Natural killer cell treated with Interleukin-12 subunit alpha and Interleukin-12 subunit beta and Interleukin-15 and Interleukin-18, amount 100 ng/mL, for 72 hours (primary cell): ENCODE measurements at regions not wholly inside any gene's neighbourhood (a gene's known extent, or its start where the extent isn't known, plus 50 kb on each side); places are given as distances from the start of the nearest gene placed in this dataset.
A peak's percentile ranks its signal among the peaks of the same experiment; 100 is the strongest.

Experiments used
- ATAC-seq, 2 donors: fragments of 150-1000 bp; cut with Tn5 transposase in 1 of 2; sonication (Bioruptor Pico), chemical (Tn5 transposase) in 1 of 2; 2 replicates each; pipeline ENCODE4 v1.10.0; 2021
- DNase-seq: peaks from one replicate; pipeline ENCODE4 v3.0.0; 2022; ENCODE audit warnings: low spot score
- H3K27ac Mint-ChIP-seq, 2 donors: 1 replicate in 1 of 2; 2 replicates in 1 of 2; pipeline ENCODE4 v1.8.0; 2022; ENCODE audit warnings: mixed read lengths in 2 of 2, mild to moderate bottlenecking in 1 of 2, moderate library complexity in 1 of 2
- H3K27me3 Mint-ChIP-seq, 2 donors: 1 replicate in 1 of 2; 2 replicates in 1 of 2; pipeline ENCODE4 v1.8.0; 2022; ENCODE audit warnings: mixed read lengths in 2 of 2
- H3K36me3 Mint-ChIP-seq: one replicate; pipeline ENCODE4 v1.8.0; 2022; ENCODE audit warnings: mixed read lengths
- H3K4me1 Mint-ChIP-seq, 2 donors: 1 replicate in 1 of 2; 2 replicates in 1 of 2; pipeline ENCODE4 v1.8.0; 2022; ENCODE audit warnings: low read depth in 2 of 2, mixed read lengths in 2 of 2, mild to moderate bottlenecking in 1 of 2
- H3K4me3 Mint-ChIP-seq: one replicate; pipeline ENCODE4 v1.8.0; 2022; ENCODE audit warnings: mixed read lengths
- H3K9me3 Mint-ChIP-seq: 2 replicates; pipeline ENCODE4 v1.8.0; 2022; ENCODE audit warnings: mixed read lengths

GRCh38 chr2:23311186-23311585 is 73.8 kb upstream of the KLHL29 start:
- no peaks in the 10 kb centered on the region for H3K36me3 Mint-ChIP-seq
- H3K27me3 Mint-ChIP-seq = peaks cover 7 to 28% of the 10 kb centered on the region in 2 donors
- no peak for ATAC-seq
- H3K27ac Mint-ChIP-seq = no peak overlapping the region
- no peak overlapping the region for H3K4me3 Mint-ChIP-seq
- no peak for DNase-seq
- no peaks in the 10 kb centered on the region for H3K4me1 Mint-ChIP-seq
- no peaks in the 10 kb centered on the region for H3K9me3 Mint-ChIP-seq

- no peaks in the 10 kb centered on the region for H3K4me1 Mint-ChIP-seq
- H3K36me3 Mint-ChIP-seq = no peaks in the 10 kb centered on the region
- H3K27me3 Mint-ChIP-seq = peaks cover 7 to 25% of the 10 kb centered on the region in 2 donors
- H3K9me3 Mint-ChIP-seq = no peaks in the 10 kb centered on the region
- ATAC-seq (peak in 1 of 2 donors; percentile 45), DNase-seq (no peak)
- no peak overlapping the region for H3K4me3 Mint-ChIP-seq
- H3K27ac Mint-ChIP-seq = no peak overlapping the region
These were observed 71.9 kb upstream of the KLHL29 start for GRCh38 chr2:23312996-23313606.

DNA sequence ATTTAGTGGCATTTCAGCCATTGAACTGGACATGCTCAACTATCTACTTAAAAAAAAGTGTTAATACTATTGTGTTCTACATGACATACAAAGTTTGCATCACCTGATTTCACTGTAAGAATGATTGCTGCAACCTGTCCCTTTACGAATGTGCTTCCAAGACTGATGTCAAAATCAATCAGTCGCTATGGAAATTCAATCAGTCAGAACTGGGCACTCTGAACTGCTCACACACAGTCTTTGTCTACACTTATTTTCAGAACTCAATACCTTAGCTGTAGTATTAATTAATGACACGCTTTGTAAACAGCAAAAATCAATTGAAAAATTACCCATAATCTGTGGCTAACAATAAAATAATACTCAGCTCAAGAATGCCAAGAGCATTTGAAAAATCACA is 70.3 kb upstream of the KLHL29 start:
- H3K4me3 Mint-ChIP-seq = no peak overlapping the region
- ATAC-seq (no peak), DNase-seq (no peak)
- no peaks in the 10 kb centered on the region for H3K4me1 Mint-ChIP-seq
- no peaks in the 10 kb centered on the region for H3K36me3 Mint-ChIP-seq
- no peaks in the 10 kb centered on the region for H3K9me3 Mint-ChIP-seq
- peaks cover 9 to 25% of the 10 kb centered on the region in 2 donors for H3K27me3 Mint-ChIP-seq
- no peak overlapping the region for H3K27ac Mint-ChIP-seq

DNA sequence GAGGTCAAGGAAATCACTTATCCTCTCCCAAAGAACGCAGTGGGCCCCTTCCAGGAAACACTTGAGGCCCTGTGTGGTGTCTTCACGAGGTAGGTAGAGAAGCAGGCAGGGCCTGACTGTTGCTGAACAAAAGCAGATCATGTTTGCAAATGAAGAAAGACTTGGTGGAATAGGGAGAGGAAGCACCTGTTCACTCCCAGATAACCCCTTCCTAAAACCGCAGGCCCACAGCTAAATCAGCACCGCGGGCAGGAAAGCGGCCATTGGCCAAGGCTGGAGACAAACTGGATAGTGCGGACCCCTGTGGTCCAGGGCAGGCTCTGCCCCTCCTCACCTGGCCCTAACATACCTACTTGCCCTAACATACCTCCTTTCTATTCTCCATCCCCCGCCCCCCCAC is 64.9 kb upstream of the KLHL29 start:
- Mint-ChIP-seq H3K9me3 (no peaks in the 10 kb centered on the region), H3K27ac (no peak overlapping the region)

GRCh38 chr2:23321751-23322150 is 63.2 kb upstream of the KLHL29 start:
- Mint-ChIP-seq H3K4me3 (no peak overlapping the region), H3K9me3 (no peaks in the 10 kb centered on the region), H3K4me1 (no peaks in the 10 kb centered on the region), H3K27me3 (peaks cover 27 to 29% of the 10 kb centered on the region in 2 donors), H3K36me3 (no peaks in the 10 kb centered on the region), H3K27ac (no peak overlapping the region)
- no peak for DNase-seq
- peak; percentile 21 to 28 for ATAC-seq

More for the DNA sequence above, 64.9 kb upstream of the KLHL29 start:
- ATAC-seq (no peak), DNase-seq (no peak)
- Mint-ChIP-seq H3K4me1 (no peaks in the 10 kb centered on the region), H3K27me3 (peaks cover 29 to 32% of the 10 kb centered on the region in 2 donors), H3K36me3 (no peaks in the 10 kb centered on the region), H3K4me3 (no peak overlapping the region)

GRCh38 chr2:23322567-23323197 is 62.3 kb upstream of the KLHL29 start:
- ATAC-seq = no peak
- no peaks in the 10 kb centered on the region for H3K4me1 Mint-ChIP-seq
- H3K4me3 Mint-ChIP-seq = no peak overlapping the region
- no peaks in the 10 kb centered on the region for H3K9me3 Mint-ChIP-seq
- peaks cover 27 to 29% of the 10 kb centered on the region in 2 donors for H3K27me3 Mint-ChIP-seq
- DNase-seq = no peak
- no peak overlapping the region for H3K27ac Mint-ChIP-seq
- H3K36me3 Mint-ChIP-seq = no peaks in the 10 kb centered on the region

- ATAC-seq (no peak), DNase-seq (no peak)
- Mint-ChIP-seq H3K4me3 (no peak overlapping the region), H3K9me3 (no peaks in the 10 kb centered on the region), H3K36me3 (no peaks in the 10 kb centered on the region), H3K27me3 (peaks cover 27 to 29% of the 10 kb centered on the region in 2 donors), H3K4me1 (no peaks in the 10 kb centered on the region), H3K27ac (no peak overlapping the region)
These were observed 61.6 kb upstream of the KLHL29 start for GRCh38 chr2:23323198-23323916.

DNA sequence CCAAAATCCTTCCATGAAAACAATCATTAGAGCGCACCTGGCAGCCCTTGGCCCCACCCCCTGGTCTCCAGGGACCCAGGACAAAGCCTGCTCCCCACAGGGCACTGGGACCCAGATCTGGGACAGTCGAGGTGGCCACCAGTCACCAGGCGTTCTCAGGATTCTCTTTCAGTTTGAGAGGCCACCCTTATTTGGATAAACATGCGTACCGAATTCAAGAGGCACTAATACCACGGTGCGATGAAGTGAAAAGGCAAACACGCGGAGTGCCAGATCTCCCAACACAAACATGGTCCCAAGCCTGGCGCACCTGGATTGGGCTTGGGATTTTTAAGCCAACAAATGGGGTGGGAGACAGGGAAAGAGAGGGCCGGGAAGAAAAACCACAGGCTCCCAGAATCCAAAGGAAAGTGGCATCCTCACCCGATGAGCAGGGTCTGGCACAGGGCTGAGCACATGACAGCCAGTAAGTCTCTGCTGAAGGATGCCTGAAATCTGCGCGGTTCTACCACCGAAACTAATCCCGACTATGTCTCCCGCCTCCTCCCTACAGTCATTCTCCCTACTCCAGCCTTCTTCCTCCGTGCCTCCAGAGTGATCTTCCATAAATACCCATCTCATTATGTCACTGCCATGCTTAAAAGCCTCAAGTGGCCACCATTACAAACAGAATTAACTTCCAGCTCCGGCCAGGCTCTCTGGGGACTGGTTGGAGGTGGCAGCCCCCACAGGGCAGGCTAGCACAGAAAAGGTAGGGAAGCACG is 60.9 kb upstream of the KLHL29 start:
- Mint-ChIP-seq H3K27ac (no peak overlapping the region), H3K9me3 (no peaks in the 10 kb centered on the region), H3K36me3 (no peaks in the 10 kb centered on the region), H3K4me3 (no peak overlapping the region), H3K4me1 (no peaks in the 10 kb centered on the region), H3K27me3 (peaks cover 27 to 29% of the 10 kb centered on the region in 2 donors)
- ATAC-seq (no peak), DNase-seq (no peak)

GRCh38 chr2:23326330-23326729 is 58.6 kb upstream of the KLHL29 start:
- Mint-ChIP-seq H3K4me3 (no peak overlapping the region), H3K36me3 (no peaks in the 10 kb centered on the region), H3K4me1 (no peaks in the 10 kb centered on the region), H3K27ac (no peak overlapping the region), H3K9me3 (no peaks in the 10 kb centered on the region), H3K27me3 (peaks cover 23% of the 10 kb centered on the region in 2 donors)
- DNase-seq = no peak
- ATAC-seq = no peak

DNA sequence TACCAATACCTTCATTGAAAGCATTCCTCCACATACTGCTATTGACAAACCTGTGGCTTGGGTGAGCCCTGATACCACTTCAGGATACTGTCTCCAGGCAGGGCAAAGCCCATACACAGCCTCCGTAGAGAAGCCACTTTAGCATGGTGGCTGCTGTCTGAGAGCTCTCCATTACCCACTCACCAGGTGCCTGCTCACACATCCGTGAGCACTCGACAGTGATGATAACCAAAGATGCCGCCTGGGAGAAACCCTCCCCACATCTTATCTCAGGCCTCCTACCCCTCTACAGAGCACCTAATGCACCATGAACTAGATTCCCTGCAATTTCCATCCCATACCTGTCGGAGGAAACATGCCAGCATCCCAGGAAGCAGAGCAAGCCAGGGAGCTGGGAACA is 57.6 kb upstream of the KLHL29 start:
- Mint-ChIP-seq H3K27me3 (peaks cover 14 to 19% of the 10 kb centered on the region in 2 donors), H3K4me1 (no peaks in the 10 kb centered on the region), H3K4me3 (no peak overlapping the region), H3K27ac (no peak overlapping the region), H3K36me3 (no peaks in the 10 kb centered on the region), H3K9me3 (no peaks in the 10 kb centered on the region)
- ATAC-seq = no peak
- no peak for DNase-seq

DNA sequence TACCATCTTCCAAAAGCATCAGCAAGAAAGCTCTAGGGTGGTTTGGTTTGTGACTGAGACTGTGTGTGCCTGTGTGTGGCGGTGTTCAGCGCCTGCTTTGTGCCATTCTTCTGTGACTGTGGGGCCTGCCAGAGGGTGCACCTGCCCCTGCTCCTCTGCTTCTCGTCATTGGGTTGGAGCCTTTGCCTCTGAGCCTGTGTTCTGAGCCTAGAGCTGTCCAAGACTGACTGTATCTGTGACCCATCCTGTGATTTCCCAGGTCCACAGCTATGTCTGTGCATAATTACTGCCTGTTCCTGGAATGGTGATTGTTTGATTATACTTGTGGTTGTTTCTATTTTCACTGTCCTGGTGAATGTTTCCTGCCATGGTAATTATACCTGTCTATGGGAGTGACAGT is 57.1 kb upstream of the KLHL29 start:
- Mint-ChIP-seq H3K27ac (no peak overlapping the region), H3K36me3 (no peaks in the 10 kb centered on the region), H3K27me3 (peaks cover 10 to 17% of the 10 kb centered on the region in 2 donors), H3K4me3 (no peak overlapping the region), H3K4me1 (no peaks in the 10 kb centered on the region), H3K9me3 (no peaks in the 10 kb centered on the region)
- ATAC-seq (no peak), DNase-seq (no peak)

GRCh38 chr2:23330214-23330613 is 54.8 kb upstream of the KLHL29 start:
- peaks cover 18 to 19% of the 10 kb centered on the region in 2 donors for H3K27me3 Mint-ChIP-seq
- no peak overlapping the region for H3K27ac Mint-ChIP-seq
- H3K9me3 Mint-ChIP-seq = no peaks in the 10 kb centered on the region
- no peaks in the 10 kb centered on the region for H3K4me1 Mint-ChIP-seq
- no peaks in the 10 kb centered on the region for H3K36me3 Mint-ChIP-seq
- no peak overlapping the region for H3K4me3 Mint-ChIP-seq
- DNase-seq (no peak), ATAC-seq (no peak)
